ENCODE measurements at regions not wholly inside any gene's neighbourhood (a gene's known extent, or its start where the extent isn't known, plus 50 kb on each side); places are given as distances from the start of the nearest gene placed in this dataset.

GRCh38 chr13:30847650-30848307 is 58.3 kb upstream of the MEDAG start:
- no peaks in the 10 kb centered on the region for H3K36me3 ChIP-seq
- H3K4me3 ChIP-seq, result no peak overlapping the region
- no peak for DNase-seq (ENCODE audit: low spot score)
- no peak for TF ChIP-seq CTCF (IDR thresholded peaks at IDR 0.05)
- TF ChIP-seq POLR2A (IDR thresholded peaks at IDR 0.05), result no peak
- no peak for TF ChIP-seq POLR2AphosphoS5 (IDR thresholded peaks at IDR 0.05)
- WGBS, result 59% methylated on average over 11 of the region's 11 CpGs
- no peaks in the 10 kb centered on the region for H3K4me1 ChIP-seq (replicated peaks)
- H3K9me3 ChIP-seq, result no peaks in the 10 kb centered on the region
- no peak overlapping the region for H3K27ac ChIP-seq
- intact Hi-C loops (cut with DNase I), result no loop called here
- no peaks in the 10 kb centered on the region for H3K27me3 ChIP-seq (replicated peaks; ENCODE audit: insufficient read depth)

- intact Hi-C loops (cut with DNase I), result no loop called here
- H3K27me3 ChIP-seq (replicated peaks; ENCODE audit: insufficient read depth), result no peaks in the 10 kb centered on the region
- no peaks in the 10 kb centered on the region for H3K9me3 ChIP-seq
- H3K27ac ChIP-seq, result no peak overlapping the region
- no peaks in the 10 kb centered on the region for H3K36me3 ChIP-seq
- no peak overlapping the region for H3K4me3 ChIP-seq
- WGBS, result 81% methylated on average over 5 of the region's 5 CpGs
- no peaks in the 10 kb centered on the region for H3K4me1 ChIP-seq (replicated peaks)
- no peak for DNase-seq (ENCODE audit: low spot score)
- no peak for TF ChIP-seq CTCF (IDR thresholded peaks at IDR 0.05)
- no peak for TF ChIP-seq POLR2AphosphoS5 (IDR thresholded peaks at IDR 0.05)
- TF ChIP-seq POLR2A (IDR thresholded peaks at IDR 0.05), result no peak
Observed at GRCh38 chr13:30848332-30849027, 57.6 kb upstream of the MEDAG start.

GRCh38 chr13:30849611-30850010 is 56.5 kb upstream of the MEDAG start:
- Histone ChIP-seq H3K27ac (no peak overlapping the region), H3K36me3 (no peaks in the 10 kb centered on the region), H3K4me1 (replicated peaks) (no peaks in the 10 kb centered on the region), H3K9me3 (no peaks in the 10 kb centered on the region), H3K27me3 (replicated peaks; ENCODE audit: insufficient read depth) (no peaks in the 10 kb centered on the region), H3K4me3 (no peak overlapping the region)
- 88% methylated on average over 4 of the region's 4 CpGs for WGBS
- intact Hi-C loops (cut with DNase I), result no loop called here
- no peak for TF ChIP-seq CTCF (IDR thresholded peaks at IDR 0.05)
- TF ChIP-seq POLR2AphosphoS5 (IDR thresholded peaks at IDR 0.05), result no peak
- no peak for TF ChIP-seq POLR2A (IDR thresholded peaks at IDR 0.05)
- no peak for DNase-seq (ENCODE audit: low spot score)

GRCh38 chr13:30850204-30850866 is 55.7 kb upstream of the MEDAG start:
- 93% methylated on average over 2 of the region's 2 CpGs for WGBS
- no peak overlapping the region for H3K4me3 ChIP-seq
- no peak overlapping the region for H3K27ac ChIP-seq
- H3K36me3 ChIP-seq, result no peaks in the 10 kb centered on the region
- no peak for DNase-seq (ENCODE audit: low spot score)
- no peaks in the 10 kb centered on the region for H3K9me3 ChIP-seq
- no peak for TF ChIP-seq POLR2A (IDR thresholded peaks at IDR 0.05)
- TF ChIP-seq CTCF (IDR thresholded peaks at IDR 0.05), result no peak
- no peak for TF ChIP-seq POLR2AphosphoS5 (IDR thresholded peaks at IDR 0.05)
- no peaks in the 10 kb centered on the region for H3K4me1 ChIP-seq (replicated peaks)
- H3K27me3 ChIP-seq (replicated peaks; ENCODE audit: insufficient read depth), result no peaks in the 10 kb centered on the region
- intact Hi-C loops (cut with DNase I), result no loop called here
